Fibroblast of peridontal ligament (primary cell): ENCODE measurements at regions not wholly inside any gene's neighbourhood (a gene's known extent, or its start where the extent isn't known, plus 50 kb on each side); places are given as distances from the start of the nearest gene placed in this dataset.

Experiments
- DNase-seq: peaks from one replicate; pipeline ENCODE4 v3.0.0-alpha.2; 2010; ENCODE audit errors: extremely low read depth

- DNase-seq = no peak
Observed at GRCh38 chr7:156450473-156450872, 190.1 kb upstream of the RNF32 start.

- no peak for DNase-seq
Observed at GRCh38 chr7:156448918-156449317, 191.7 kb upstream of the RNF32 start.

GRCh38 chr7:156446990-156447389 is 193.6 kb upstream of the RNF32 start:
- DNase-seq = no peak

DNA sequence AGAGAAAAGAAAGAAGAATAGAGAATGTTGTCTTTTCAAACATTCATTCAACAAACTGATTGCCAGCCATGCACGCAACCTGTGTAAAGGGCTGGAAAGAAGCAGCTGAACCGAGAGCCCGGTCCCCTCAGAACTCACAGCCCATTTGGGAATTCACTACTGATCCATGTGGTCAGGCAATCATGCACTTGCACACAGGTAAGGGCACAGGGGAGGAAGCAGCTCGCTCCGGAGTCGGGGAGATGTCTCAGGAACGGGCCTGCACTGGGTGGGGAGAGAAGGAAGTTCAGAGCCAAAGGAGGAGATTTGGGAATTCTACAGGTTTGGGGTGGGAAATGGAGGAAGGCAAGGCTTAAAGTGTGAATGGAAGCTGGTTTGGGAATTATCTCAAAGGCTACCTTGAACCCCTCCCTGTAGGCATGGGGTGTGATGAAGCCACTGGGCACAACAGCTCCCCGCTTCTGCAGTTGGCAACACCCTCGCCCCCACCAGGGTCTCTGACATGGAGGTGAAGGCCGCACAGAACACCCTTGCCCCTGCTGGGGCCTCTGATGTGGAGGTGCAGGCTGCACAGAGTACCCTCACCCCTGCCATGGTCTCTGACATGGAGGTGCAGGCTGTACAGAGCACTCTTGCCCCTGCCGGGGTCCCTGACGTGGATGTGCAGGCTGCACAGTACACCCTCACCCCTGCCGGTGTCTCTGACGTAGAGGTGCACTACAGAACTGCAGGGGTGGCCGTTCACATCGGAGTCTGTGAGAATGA is 194.4 kb upstream of the RNF32 start:
- no peak for DNase-seq

- DNase-seq = no peak
Observed at GRCh38 chr7:156442516-156442915, 198.1 kb upstream of the RNF32 start.

- DNase-seq = no peak
Observed at GRCh38 chr7:156440456-156440855, 200.1 kb upstream of the RNF32 start.

DNA sequence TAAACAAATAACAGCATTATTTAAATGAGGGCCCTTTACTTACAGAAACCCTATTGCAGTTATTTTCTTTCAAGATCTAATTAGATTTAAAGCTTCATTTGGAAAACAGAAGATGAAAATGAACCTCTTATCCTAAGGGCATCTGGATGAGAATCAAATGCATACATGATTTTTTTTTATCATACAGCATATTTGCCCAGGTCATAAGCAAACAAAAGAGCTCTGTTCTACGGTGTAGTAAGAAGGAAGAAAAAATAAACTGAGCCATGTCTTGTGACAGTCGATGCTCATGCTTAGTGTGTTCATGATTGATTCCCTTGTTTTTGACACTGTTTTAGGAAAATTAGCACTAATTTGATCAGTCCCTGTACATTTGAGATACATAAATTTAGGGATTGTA is 202.6 kb upstream of the RNF32 start:
- DNase-seq = no peak

DNA sequence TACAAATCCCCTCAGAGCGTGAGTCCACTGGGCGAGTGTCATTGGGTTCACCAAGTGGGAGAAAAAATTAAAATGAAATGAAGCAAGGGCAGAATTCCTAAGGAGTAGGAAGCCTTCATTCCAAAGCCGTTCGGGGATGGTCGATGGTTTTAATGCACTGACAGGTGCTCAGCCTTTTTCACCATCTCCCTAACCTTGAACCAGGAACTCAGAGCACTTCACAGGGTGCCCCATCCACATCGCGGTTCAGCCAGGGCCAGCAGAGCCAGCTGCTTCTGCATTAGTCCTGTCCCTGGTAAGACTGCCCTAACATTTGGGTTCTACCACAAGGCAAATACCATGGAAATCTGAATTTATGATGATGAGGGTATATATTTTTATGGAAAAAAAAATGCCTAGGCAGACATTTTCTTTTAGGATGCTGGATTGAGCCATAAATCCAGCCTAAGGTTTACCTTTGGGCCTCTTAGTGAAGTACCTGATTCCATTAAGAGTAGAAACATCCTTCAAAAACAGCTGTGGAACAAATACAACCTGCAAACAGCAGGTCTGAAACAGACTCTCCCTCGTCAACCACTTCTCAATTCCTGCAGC is 203.5 kb upstream of the RNF32 start:
- DNase-seq = no peak

GRCh38 chr7:156435486-156436231 is 204.9 kb upstream of the RNF32 start:
- no peak for DNase-seq

DNA sequence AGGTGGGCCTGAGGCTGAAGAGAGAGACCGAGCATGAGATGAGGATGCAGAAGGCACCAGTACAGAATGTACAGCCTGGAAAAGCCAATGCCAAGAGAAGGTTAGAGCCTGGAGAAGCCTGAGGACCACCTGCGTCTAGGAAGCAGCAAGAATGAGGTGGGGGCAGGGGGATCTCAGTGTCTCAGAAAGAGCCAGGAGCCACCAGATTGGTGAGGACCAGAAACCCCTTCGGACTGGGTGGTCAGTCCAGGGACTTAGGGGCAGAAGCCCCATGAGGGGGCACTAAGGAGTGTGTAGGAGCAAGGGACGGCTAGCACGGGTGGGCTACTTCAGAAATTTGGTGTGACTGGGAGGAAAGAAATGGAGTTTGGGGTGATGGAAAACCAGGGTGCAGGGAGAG is 205.9 kb upstream of the RNF32 start:
- no peak for DNase-seq

DNA sequence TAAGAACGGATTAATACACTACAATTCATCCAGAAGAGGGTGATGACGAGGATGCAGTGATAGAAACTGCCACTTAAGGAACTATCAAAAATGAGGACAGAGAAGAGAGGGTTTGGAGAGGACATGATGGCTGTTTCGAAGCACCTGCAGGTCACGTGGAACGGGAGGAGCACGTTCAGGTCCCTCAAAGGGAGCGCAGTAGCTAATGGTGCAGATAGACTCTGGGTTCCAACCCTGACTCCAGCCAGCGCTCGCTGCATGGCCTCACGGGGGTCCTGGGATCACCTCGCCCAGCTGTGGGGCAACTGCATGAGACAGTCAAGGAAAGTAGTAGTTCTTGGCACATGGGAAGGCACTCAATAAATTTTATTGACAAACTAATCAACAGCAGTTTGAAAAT is 208.6 kb upstream of the RNF32 start:
- DNase-seq = no peak

DNA sequence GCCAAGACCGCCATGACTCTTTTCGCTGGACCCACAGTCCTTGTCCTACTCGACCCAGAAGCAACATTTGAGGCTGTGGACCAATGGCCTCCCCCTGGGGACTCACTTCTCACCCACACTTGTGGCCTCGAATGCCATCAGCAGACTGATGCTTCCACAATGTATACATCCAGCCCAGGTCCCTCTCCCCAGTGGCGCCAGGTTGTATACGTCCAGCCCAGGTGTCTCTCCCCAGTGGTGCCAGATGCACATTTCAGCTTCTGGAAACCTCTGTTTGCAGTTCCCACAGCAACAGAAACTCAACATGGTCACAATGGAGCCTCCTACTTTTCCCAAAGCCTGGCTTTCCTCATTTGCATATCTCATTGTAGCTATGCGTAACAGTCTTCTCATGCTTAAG is 210.5 kb upstream of the RNF32 start:
- no peak for DNase-seq

DNA sequence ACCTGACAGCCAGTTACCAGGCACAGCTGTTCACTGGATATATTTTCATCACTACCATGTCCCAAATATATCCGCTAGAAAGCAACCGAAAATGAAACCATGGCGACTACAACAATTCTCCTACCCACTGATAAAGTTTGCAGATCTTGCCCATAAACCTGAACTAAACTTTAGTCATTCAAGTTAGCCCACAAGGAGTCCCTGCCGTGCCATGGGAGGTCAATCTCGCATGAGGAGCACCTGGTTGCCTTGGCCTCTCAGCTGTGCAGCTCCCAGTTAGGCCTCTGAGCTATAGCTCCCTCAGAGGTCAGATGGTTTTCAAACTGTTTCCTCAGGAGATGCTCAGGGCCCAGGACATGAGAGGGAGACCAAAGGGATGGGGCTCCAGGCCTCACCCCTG is 211.1 kb upstream of the RNF32 start:
- DNase-seq = no peak

DNA sequence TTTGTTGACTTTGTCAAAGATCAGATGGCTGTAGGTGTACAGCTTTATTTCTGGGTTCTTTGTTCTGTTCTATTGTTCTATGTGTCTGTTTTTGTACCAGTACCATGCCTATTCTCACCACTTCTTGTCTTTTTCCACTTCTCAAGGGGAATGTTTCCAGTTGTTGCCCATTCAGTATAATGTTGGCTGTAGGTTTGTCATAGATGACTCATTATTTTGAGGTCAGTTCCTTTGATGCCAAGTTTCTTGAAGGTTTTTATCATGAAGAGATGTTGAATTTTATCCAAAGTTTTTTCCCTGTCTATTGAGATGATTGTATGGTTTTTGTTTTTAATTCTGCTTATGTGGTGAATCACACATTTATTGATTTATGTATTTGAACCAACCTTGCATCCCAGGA is 216.7 kb upstream of the RNF32 start:
- no peak for DNase-seq

GRCh38 chr7:156420496-156420895 is 220.1 kb upstream of the RNF32 start:
- no peak for DNase-seq

- no peak for DNase-seq
Observed at GRCh38 chr7:156419782-156420181, 220.8 kb upstream of the RNF32 start.

GRCh38 chr7:156402255-156402654 is 238.3 kb upstream of the RNF32 start:
- DNase-seq = no peak

- no peak for DNase-seq
Observed at GRCh38 chr7:156401617-156402016, 239.0 kb upstream of the RNF32 start.

- DNase-seq = no peak
Observed at GRCh38 chr7:156400046-156400445, 240.5 kb upstream of the RNF32 start.

GRCh38 chr7:156397249-156397648 is 243.3 kb upstream of the RNF32 start:
- DNase-seq = no peak

DNA sequence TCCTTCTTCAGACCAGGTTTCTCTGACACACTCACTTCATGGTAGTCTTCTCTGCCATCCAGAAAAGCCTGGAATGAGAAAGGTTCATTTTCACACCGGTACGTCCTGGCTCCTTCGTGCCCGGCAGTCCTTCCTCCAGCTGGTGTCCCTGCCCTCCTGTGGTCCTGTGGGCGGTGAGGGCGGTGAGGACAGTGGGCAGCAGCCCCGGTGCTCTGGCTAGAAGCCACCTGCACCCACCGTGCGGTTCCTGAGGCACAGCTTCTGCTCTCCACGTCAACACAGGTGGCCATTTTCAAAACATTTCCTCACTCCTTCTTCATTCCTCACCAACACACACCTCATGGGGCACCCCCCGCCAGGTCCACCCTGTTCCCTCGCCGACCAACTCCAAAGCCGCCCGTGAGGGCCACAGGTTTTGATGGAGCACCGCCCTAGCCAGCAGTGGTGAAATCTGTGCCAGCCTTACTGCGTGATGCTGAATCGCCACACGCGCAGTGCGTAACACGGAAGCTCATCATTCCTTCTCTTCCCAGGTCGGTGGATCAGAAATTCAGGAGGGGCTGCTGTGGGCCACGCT is 251.4 kb upstream of the RNF32 start:
- DNase-seq = no peak

- no peak for DNase-seq
Observed at GRCh38 chr7:156386097-156386496, 254.5 kb upstream of the RNF32 start.

GRCh38 chr7:156384706-156385105 is 255.9 kb upstream of the RNF32 start:
- no peak for DNase-seq
